H9 (cell line): ENCODE measurements at regions not wholly inside any gene's neighbourhood (a gene's known extent, or its start where the extent isn't known, plus 50 kb on each side); places are given as distances from the start of the nearest gene placed in this dataset.

Experiments
- DNase-seq: peaks from one replicate; pipeline ENCODE4 v3.0.0-alpha.2; 2017
- H2AFZ ChIP-seq: one replicate; pipeline ENCODE4 v1.6.1; 2013; ENCODE audit warnings: mild to moderate bottlenecking, low read length, control low read depth, moderate library complexity
- H2AK5ac ChIP-seq: 2 replicates; pipeline ENCODE4 v1.6.1; 2013; ENCODE audit warnings: low read length, control low read depth, mixed read lengths; ENCODE audit not compliant: insufficient read length
- H2BK120ac ChIP-seq: one replicate; pipeline ENCODE4 v1.6.1; 2013; ENCODE audit warnings: low read depth, mild to moderate bottlenecking, low read length, control low read depth, inconsistent platforms; ENCODE audit not compliant: poor library complexity, severe bottlenecking
- H2BK12ac ChIP-seq: 2 replicates; pipeline ENCODE4 v1.6.1; 2013; ENCODE audit warnings: low read length, control low read depth, mixed read lengths, low read depth; ENCODE audit not compliant: insufficient read length
- H2BK15ac ChIP-seq: 2 replicates; pipeline ENCODE4 v1.6.1; 2013; ENCODE audit warnings: low read depth, low read length, control low read depth
- H2BK20ac ChIP-seq: one replicate; pipeline ENCODE4 v1.6.1; 2013; ENCODE audit warnings: low read depth, mild to moderate bottlenecking, low read length, control low read depth, inconsistent platforms; ENCODE audit not compliant: poor library complexity, severe bottlenecking
- H2BK5ac ChIP-seq: 2 replicates; pipeline ENCODE4 v1.6.1; 2013; ENCODE audit warnings: low read length, control low read depth, mixed read lengths; ENCODE audit not compliant: insufficient read length
- H3K14ac ChIP-seq: 2 replicates; pipeline ENCODE4 v1.6.1; 2013; ENCODE audit warnings: low read length, control low read depth; ENCODE audit not compliant: insufficient read depth
- H3K18ac ChIP-seq: 2 replicates; pipeline ENCODE4 v1.6.1; 2013; ENCODE audit warnings: low read depth, mild to moderate bottlenecking, mixed read lengths, low read length, control low read depth; ENCODE audit not compliant: insufficient read length
- H3K23ac ChIP-seq: 2 replicates; pipeline ENCODE4 v1.6.1; 2013; ENCODE audit warnings: low read length, control low read depth, mixed read lengths, low read depth; ENCODE audit not compliant: insufficient read length
- H3K23me2 ChIP-seq: 2 replicates; pipeline ENCODE4 v1.6.1; 2013; ENCODE audit warnings: low read depth, mild to moderate bottlenecking, mixed read lengths, low read length, control low read depth; ENCODE audit not compliant: insufficient read length, poor library complexity, severe bottlenecking
- H3K27ac ChIP-seq: 2 replicates; pipeline ENCODE4 v1.5.1; 2013; ENCODE audit warnings: low read length, control low read depth, mixed read lengths, low read depth; ENCODE audit not compliant: insufficient read length
- H3K27me3 ChIP-seq: 2 replicates; pipeline ENCODE4 v1.6.1; 2013; ENCODE audit warnings: low read length, control low read depth, inconsistent platforms; ENCODE audit not compliant: insufficient read depth
- H3K4ac ChIP-seq: 2 replicates; pipeline ENCODE4 v1.6.1; 2013; ENCODE audit warnings: low read depth, mild to moderate bottlenecking, control low read depth, inconsistent platforms, low read length, moderate library complexity
- H3K4me1 ChIP-seq: 2 replicates; pipeline ENCODE4 v1.6.1; 2013; ENCODE audit warnings: low read length, control low read depth, inconsistent platforms; ENCODE audit not compliant: insufficient read depth
- H3K4me2 ChIP-seq: 2 replicates; pipeline ENCODE4 v1.6.1; 2013; ENCODE audit warnings: low read length, control low read depth, mixed read lengths; ENCODE audit not compliant: insufficient read length, insufficient read depth
- H3K56ac ChIP-seq: 2 replicates; pipeline ENCODE4 v1.6.1; 2013; ENCODE audit warnings: low read depth, mild to moderate bottlenecking, mixed read lengths, low read length, control low read depth; ENCODE audit not compliant: insufficient read length
- H3K79me1 ChIP-seq: 2 replicates; pipeline ENCODE4 v1.6.1; 2013; ENCODE audit warnings: low read depth, mild to moderate bottlenecking, moderate library complexity, low read length, control low read depth, inconsistent platforms; ENCODE audit not compliant: insufficient read depth, poor library complexity, severe bottlenecking
- H3K79me2 ChIP-seq: 2 replicates; pipeline ENCODE4 v1.6.1; 2013; ENCODE audit warnings: low read length, control low read depth, inconsistent platforms; ENCODE audit not compliant: insufficient read depth
- H3K9ac ChIP-seq: 2 replicates; pipeline ENCODE4 v1.6.1; 2013; ENCODE audit warnings: low read length, control low read depth, mixed read lengths; ENCODE audit not compliant: insufficient read length; ENCODE audit errors: extremely low read depth
- H3K9me3 ChIP-seq: one replicate; pipeline ENCODE4 v1.6.1; 2013; ENCODE audit warnings: low read depth, low read length, inconsistent platforms; ENCODE audit not compliant: control insufficient read depth
- H3T11ph ChIP-seq: one replicate; pipeline ENCODE4 v1.6.1; 2013; ENCODE audit warnings: mild to moderate bottlenecking, low read length, control low read depth, inconsistent platforms
- H4K20me1 ChIP-seq: one replicate; pipeline ENCODE4 v1.6.1; 2013; ENCODE audit not compliant: control insufficient read depth, insufficient read length, insufficient read depth
- H4K5ac ChIP-seq: 2 replicates; pipeline ENCODE4 v1.6.1; 2013; ENCODE audit warnings: low read depth, mild to moderate bottlenecking, mixed read lengths, low read length, control low read depth; ENCODE audit not compliant: insufficient read length
- H4K8ac ChIP-seq: replicated peaks from 2 replicates; pipeline ENCODE4 v1.6.1; 2013; ENCODE audit warnings: low read length, control low read depth, mixed read lengths, low read depth; ENCODE audit not compliant: insufficient read length
- H4K91ac ChIP-seq: 2 replicates; pipeline ENCODE4 v1.6.1; 2013; ENCODE audit warnings: low read depth, mild to moderate bottlenecking, moderate library complexity, mixed read lengths, low read length, control low read depth; ENCODE audit not compliant: insufficient read length
- H3K27ac Mint-ChIP-seq, 3 experiments: 2 replicates in 2 of 3; 3 replicates in 1 of 3; pipeline ENCODE4 v1.8.0; 2020 to 2021; ENCODE audit warnings: mixed read lengths in 3 of 3, mild to moderate bottlenecking in 1 of 3, moderate library complexity in 1 of 3
- H3K27me3 Mint-ChIP-seq: 2 replicates; pipeline ENCODE4 v1.8.0; 2021; ENCODE audit warnings: low read depth, mild to moderate bottlenecking, moderate library complexity, mixed read lengths
- H3K36me3 Mint-ChIP-seq, 3 experiments: 2 replicates in 2 of 3; 3 replicates in 1 of 3; pipeline ENCODE4 v1.8.0; 2020 to 2021; ENCODE audit warnings: low read depth in 3 of 3, mixed read lengths in 3 of 3; ENCODE audit not compliant: insufficient read depth in 1 of 3
- H3K4me1 Mint-ChIP-seq, 2 experiments: 2 replicates each; pipeline ENCODE4 v1.8.0; 2020; ENCODE audit warnings: mixed read lengths in 2 of 2
- H3K4me3 Mint-ChIP-seq, 2 experiments: 2 replicates in 1 of 2; 3 replicates in 1 of 2; pipeline ENCODE4 v1.8.0; 2020 to 2021; ENCODE audit warnings: mild to moderate bottlenecking in 2 of 2, mixed read lengths in 2 of 2, moderate library complexity in 1 of 2
- H3K9me3 Mint-ChIP-seq, 2 experiments: 2 replicates in 1 of 2; 3 replicates in 1 of 2; pipeline ENCODE4 v1.8.0; 2020; ENCODE audit warnings: mild to moderate bottlenecking in 2 of 2, mixed read lengths in 2 of 2, moderate library complexity in 1 of 2
- WGBS: extraction: QIAGEN DNeasy Blood & Tissue Kit; methylation state at CpG from one replicate; pipeline ENCODE4 v1.1.7; 2013; ENCODE audit warnings: missing lambda C conversion rate, low lambda C conversion rate, mixed read lengths; ENCODE audit not compliant: insufficient read length; ENCODE audit errors: extremely low coverage; 5-methylcytosine and 5-hydroxymethylcytosine counted together
- TF ChIP-seq, protein P1 (sequence below): fragments of 200-600 bp; sonication (generic); conservative IDR thresholded peaks from 3 replicates; pipeline ENCODE4 v1.8.0; 2021; ENCODE audit warnings: antibody characterized with exemption, mild to moderate bottlenecking

GRCh38 chr20:40864470-40864869 is 164.2 kb upstream of the TOP1 start:
- no peak overlapping the region for H3K27ac Mint-ChIP-seq

More at GRCh38 chr20:40864470-40864869, 164.2 kb upstream of the TOP1 start:
- H3T11ph ChIP-seq = no peak overlapping the region
- TF ChIP-seq, protein P1, sequence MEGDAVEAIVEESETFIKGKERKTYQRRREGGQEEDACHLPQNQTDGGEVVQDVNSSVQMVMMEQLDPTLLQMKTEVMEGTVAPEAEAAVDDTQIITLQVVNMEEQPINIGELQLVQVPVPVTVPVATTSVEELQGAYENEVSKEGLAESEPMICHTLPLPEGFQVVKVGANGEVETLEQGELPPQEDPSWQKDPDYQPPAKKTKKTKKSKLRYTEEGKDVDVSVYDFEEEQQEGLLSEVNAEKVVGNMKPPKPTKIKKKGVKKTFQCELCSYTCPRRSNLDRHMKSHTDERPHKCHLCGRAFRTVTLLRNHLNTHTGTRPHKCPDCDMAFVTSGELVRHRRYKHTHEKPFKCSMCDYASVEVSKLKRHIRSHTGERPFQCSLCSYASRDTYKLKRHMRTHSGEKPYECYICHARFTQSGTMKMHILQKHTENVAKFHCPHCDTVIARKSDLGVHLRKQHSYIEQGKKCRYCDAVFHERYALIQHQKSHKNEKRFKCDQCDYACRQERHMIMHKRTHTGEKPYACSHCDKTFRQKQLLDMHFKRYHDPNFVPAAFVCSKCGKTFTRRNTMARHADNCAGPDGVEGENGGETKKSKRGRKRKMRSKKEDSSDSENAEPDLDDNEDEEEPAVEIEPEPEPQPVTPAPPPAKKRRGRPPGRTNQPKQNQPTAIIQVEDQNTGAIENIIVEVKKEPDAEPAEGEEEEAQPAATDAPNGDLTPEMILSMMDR = no peak
- H3K36me3 Mint-ChIP-seq = no peaks in the 10 kb centered on the region; a peak in 1 of 7 replicates
- H3K4me3 Mint-ChIP-seq = no peak overlapping the region
- no peak overlapping the region for H2BK20ac ChIP-seq
- H3K23me2 ChIP-seq = no peaks in the 10 kb centered on the region
- H4K20me1 ChIP-seq = no peaks in the 10 kb centered on the region
- H2AFZ ChIP-seq = no peak overlapping the region
- peaks cover 10 to 15% of the 10 kb centered on the region in 2 experiments for H3K4me1 Mint-ChIP-seq
- no peak overlapping the region for H2BK120ac ChIP-seq
- H2BK15ac ChIP-seq = no peak overlapping the region
- no peaks in the 10 kb centered on the region for H3K79me1 ChIP-seq
- no peak overlapping the region for H2AK5ac ChIP-seq
- no peak overlapping the region for H3K27ac ChIP-seq
- H3K14ac ChIP-seq = no peak overlapping the region
- H3K27me3 Mint-ChIP-seq = no peaks in the 10 kb centered on the region; the same call in none of the 2 replicates
- no peaks in the 10 kb centered on the region for H3K9me3 ChIP-seq
- H3K4ac ChIP-seq = no peak overlapping the region
- H3K79me2 ChIP-seq = no peaks in the 10 kb centered on the region
- H3K18ac ChIP-seq = no peak overlapping the region
- no peak overlapping the region for H3K23ac ChIP-seq
- H2BK12ac ChIP-seq = no peak overlapping the region
- no peak overlapping the region for H2BK5ac ChIP-seq
- H4K5ac ChIP-seq = no peak overlapping the region
- H4K91ac ChIP-seq = no peak overlapping the region
- H4K8ac ChIP-seq = no peak overlapping the region
- H3K56ac ChIP-seq = no peak overlapping the region
- H3K4me2 ChIP-seq = no peak overlapping the region
- H3K4me1 ChIP-seq = no peaks in the 10 kb centered on the region; the same call in 1 of the 2 replicates
- no peaks in the 10 kb centered on the region for H3K27me3 ChIP-seq
- no CpG with 5 or more reads among the region's 1 CpG for WGBS
- no peak overlapping the region for H3K9ac ChIP-seq
- no peak for DNase-seq
- no peaks in the 10 kb centered on the region for H3K9me3 Mint-ChIP-seq
